HCT116 (cell line): ENCODE measurements at regions not wholly inside any gene's neighbourhood (a gene's known extent, or its start where the extent isn't known, plus 50 kb on each side); places are given as distances from the start of the nearest gene placed in this dataset.

Experiments
- ATAC-seq: fragments of 200-7000 bp; cut with Tn5 transposase; 2 replicates; pipeline ENCODE4 v1.9.1; 2020; ENCODE audit warnings: mild to moderate bottlenecking, moderate library complexity
- BruUV-seq: library from RNA; stranded (reverse); fragments of 400-500 nt; replicated peaks from 2 replicates; lab custom pipeline; 2021; lab: Mats Ljungman, UMichigan
- CTCF ChIA-PET: fragments of 300-600 bp; sonication (Branson Sonifier 250); formaldehyde crosslinking; loops from one replicate; lab custom pipeline; 2021; ENCODE audit warnings: antibody characterized with exemption; lab: Charles Lee
- POLR2A ChIA-PET: fragments of 300-600, 350-600 bp; sonication (Branson Sonifier 250); formaldehyde crosslinking; loops from one replicate; lab custom pipeline; 2021; ENCODE audit warnings: antibody characterized with exemption; lab: Charles Lee
- RAD21 ChIA-PET, 2 experiments: fragments of 300-600 bp; sonication (Branson Sonifier 250); formaldehyde crosslinking; loops; one replicate each; lab custom pipeline; 2023; ENCODE audit warnings: low total read pairs in 2 of 2; ENCODE audit not compliant: uncharacterized antibody in 2 of 2, unreplicated experiment in 2 of 2, low non-redundant PET in 1 of 2; lab: Charles Lee
- DNase-seq: peaks from one replicate; pipeline ENCODE4 v3.0.0-alpha.2; 2010; ENCODE audit warnings: low read depth, low spot score
- H2AFZ ChIP-seq: fragments of 200-600 bp; shearing (Covaris generic), sonication (generic); 2 replicates; pipeline ENCODE4 v1.6.1; 2017; ENCODE audit warnings: low read depth, mixed run types, mixed read lengths, antibody characterized with exemption, low read length; ENCODE audit not compliant: poor library complexity, severe bottlenecking
- H3K27ac ChIP-seq: 2 replicates; pipeline ENCODE4 v1.5.1; 2012; ENCODE audit warnings: low read depth, low read length
- H3K27me3 ChIP-seq: fragments of 200-600 bp; sonication (generic); 2 replicates; pipeline ENCODE4 v1.6.1; 2016; ENCODE audit warnings: mixed run types, low read length, mixed read lengths; ENCODE audit not compliant: insufficient read depth
- H3K36me3 ChIP-seq, 2 experiments: fragments of 200-500 bp in 1 of 2; fragments of 200-600 bp in 1 of 2; sonication (Bioruptor generic) in 1 of 2; sonication (generic) in 1 of 2; 2 replicates each; pipeline versions ENCODE4 v1.5.1 to v1.6.1; 2014 to 2016; ENCODE audit warnings: low read length in 2 of 2, inconsistent platforms in 1 of 2, mixed read lengths in 1 of 2, mixed run types in 1 of 2; ENCODE audit not compliant: insufficient read depth in 2 of 2, control insufficient read depth in 1 of 2
- H3K4me1 ChIP-seq, 2 experiments: fragments of 200-600 bp in 1 of 2; sonication (generic) in 1 of 2; 2 replicates each; pipeline versions ENCODE4 v1.5.1 to v1.6.1; 2012 to 2017; ENCODE audit warnings: low read length in 2 of 2, inconsistent platforms in 1 of 2, mild to moderate bottlenecking in 1 of 2, mixed read lengths in 1 of 2, mixed run types in 1 of 2, moderate library complexity in 1 of 2; ENCODE audit not compliant: insufficient read depth in 2 of 2, control insufficient read depth in 1 of 2
- H3K4me2 ChIP-seq: fragments of 200-600 bp; sonication (generic); 2 replicates; pipeline ENCODE4 v1.6.1; 2017; ENCODE audit warnings: mixed run types, low read length, mixed read lengths
- H3K4me3 ChIP-seq, 2 experiments: fragments of 200-600 bp in 1 of 2; sonication (generic) in 1 of 2; replicated peaks in 1 of 2; 2 replicates each; pipeline ENCODE4 v1.5.1; 2011 to 2016; ENCODE audit warnings: low read length in 2 of 2, control low read depth in 1 of 2, low read depth in 1 of 2, mild to moderate bottlenecking in 1 of 2, mixed read lengths in 1 of 2, mixed run types in 1 of 2
- H3K79me2 ChIP-seq: fragments of 200-600 bp; sonication (generic); 2 replicates; pipeline ENCODE4 v1.6.1; 2017; ENCODE audit warnings: mild to moderate bottlenecking, mixed run types, low read length, moderate library complexity, mixed read lengths; ENCODE audit not compliant: insufficient read depth
- H3K9ac ChIP-seq: fragments of 200-600 bp; sonication (generic); 2 replicates; pipeline ENCODE4 v1.6.1; 2016; ENCODE audit warnings: low read length, mixed read lengths
- H3K9me2 ChIP-seq: fragments of 200-600 bp; sonication (generic), shearing (Covaris generic); 2 replicates; pipeline ENCODE4 v1.6.1; 2017; ENCODE audit warnings: mixed run types, mild to moderate bottlenecking, moderate library complexity; ENCODE audit not compliant: insufficient read depth
- H3K9me3 ChIP-seq, 2 experiments: fragments of 200-500 bp in 1 of 2; fragments of 200-600 bp in 1 of 2; sonication (Bioruptor generic) in 1 of 2; sonication (generic) in 1 of 2; 2 replicates each; pipeline ENCODE4 v1.6.1; 2014 to 2017; ENCODE audit warnings: low read length in 2 of 2, mixed read lengths in 2 of 2, inconsistent platforms in 1 of 2, low read depth in 1 of 2, mild to moderate bottlenecking in 1 of 2, mixed run types in 1 of 2, moderate library complexity in 1 of 2; ENCODE audit not compliant: control insufficient read depth in 1 of 2, insufficient read depth in 1 of 2
- H4K20me1 ChIP-seq: fragments of 200-600 bp; sonication (generic), shearing (Covaris generic); 2 replicates; pipeline ENCODE4 v1.6.1; 2017; ENCODE audit warnings: mixed run types, mild to moderate bottlenecking, moderate library complexity; ENCODE audit not compliant: insufficient read depth
- CBX3 ChIP-seq: IDR thresholded peaks from 2 replicates; pipeline ENCODE4 v1.6.1; 2012; ENCODE audit warnings: low read depth
- CEBPB ChIP-seq: IDR thresholded peaks from 2 replicates; pipeline ENCODE4 v1.6.1; 2012; ENCODE audit warnings: low read depth
- CTCF ChIP-seq, 3 experiments: fragments of 200-600 bp in 1 of 3; sonication (generic) in 1 of 3; IDR thresholded peaks in 2 of 3; conservative IDR thresholded peaks in 1 of 3; 2 replicates each; pipeline ENCODE4 v1.5.1; 2012 to 2017; ENCODE audit warnings: low read depth in 2 of 3, low read length in 2 of 3, antibody characterized with exemption in 1 of 3, borderline replicate concordance in 1 of 3, control low read depth in 1 of 3, mild to moderate bottlenecking in 1 of 3, mixed read lengths in 1 of 3, mixed run types in 1 of 3, moderate library complexity in 1 of 3; ENCODE audit not compliant: insufficient read depth in 1 of 3
- EGR1 ChIP-seq: IDR thresholded peaks from 2 replicates; pipeline ENCODE4 v1.6.1; 2012; ENCODE audit warnings: low read depth
- ELF1 ChIP-seq: IDR thresholded peaks from 2 replicates; pipeline ENCODE4 v1.6.1; 2012; ENCODE audit warnings: low read depth, borderline replicate concordance
- EZH2 ChIP-seq: fragments of 200-600 bp; sonication (generic); IDR thresholded peaks from 2 replicates; pipeline ENCODE4 v1.6.1; 2017; ENCODE audit warnings: antibody characterized with exemption, mixed run types
- EZH2phosphoT487 ChIP-seq: fragments of 200-600 bp; IDR thresholded peaks from 2 replicates; pipeline ENCODE4 v1.6.1; 2018; ENCODE audit warnings: antibody characterized with exemption, borderline replicate concordance
- JUND ChIP-seq: IDR thresholded peaks from 2 replicates; pipeline ENCODE4 v1.6.1; 2012
- POLR2A ChIP-seq: IDR thresholded peaks from 2 replicates; pipeline ENCODE4 v1.7.0; 2011; ENCODE audit warnings: borderline replicate concordance; ENCODE audit not compliant: insufficient read depth, insufficient read length; ENCODE audit errors: extremely low read depth
- POLR2AphosphoS5 ChIP-seq: IDR thresholded peaks from 2 replicates; pipeline ENCODE4 v1.6.1; 2011; ENCODE audit warnings: mild to moderate bottlenecking, low read depth, low read length, moderate library complexity
- RAD21 ChIP-seq: IDR thresholded peaks from 2 replicates; pipeline ENCODE4 v1.6.1; 2012; ENCODE audit warnings: low read depth, mild to moderate bottlenecking
- REST ChIP-seq: IDR thresholded peaks from 2 replicates; pipeline ENCODE4 v1.6.1; 2012; ENCODE audit warnings: low read depth
- SIN3A ChIP-seq: IDR thresholded peaks from 2 replicates; pipeline ENCODE4 v1.6.1; 2012; ENCODE audit warnings: low read depth
- SP1 ChIP-seq: IDR thresholded peaks from 2 replicates; pipeline ENCODE4 v1.6.1; 2012; ENCODE audit warnings: low read depth
- SRF ChIP-seq: IDR thresholded peaks from 2 replicates; pipeline ENCODE4 v1.6.1; 2012; ENCODE audit warnings: low read depth
- TCF7L2 ChIP-seq: IDR thresholded peaks from 2 replicates; pipeline ENCODE4 v1.7.0; 2011; ENCODE audit warnings: borderline replicate concordance, inconsistent platforms; ENCODE audit not compliant: insufficient read depth, insufficient read length; ENCODE audit errors: extremely low read depth
- YY1 ChIP-seq: IDR thresholded peaks from 2 replicates; pipeline ENCODE4 v1.6.1; 2011; ENCODE audit warnings: low read length, low read depth, moderate library complexity, mild to moderate bottlenecking; ENCODE audit not compliant: insufficient replicate concordance; ENCODE audit errors: extremely low read depth
- ZBTB33 ChIP-seq: IDR thresholded peaks from 2 replicates; pipeline ENCODE4 v1.6.1; 2011; ENCODE audit warnings: mild to moderate bottlenecking, low read length, moderate library complexity; ENCODE audit not compliant: insufficient replicate concordance; ENCODE audit errors: extremely low read depth
- ZFX ChIP-seq: fragments of 450-650 bp; IDR thresholded peaks from 2 replicates; pipeline ENCODE4 v1.6.1; 2017
- ZNF274 ChIP-seq: fragments of 200-500 bp; sonication (Bioruptor generic); IDR thresholded peaks from 2 replicates; pipeline ENCODE4 v1.6.1; 2014; ENCODE audit warnings: mild to moderate bottlenecking, low read depth, low read length, inconsistent platforms
- intact Hi-C: fragments of 100-400 bp; cut with micrococcal nuclease; formaldehyde crosslinking; loops from 2 replicates; pipeline ENCODE4 v1.10.0; 2022

- Histone ChIP-seq H3K27ac (no peak overlapping the region), H3K36me3 (no peaks in the 10 kb centered on the region), H3K4me1 (peaks cover 8 to 41% of the 10 kb centered on the region in 2 experiments; a peak in 3 of 4 replicates), H3K9me2 (no peaks in the 10 kb centered on the region), H3K9ac (no peak overlapping the region), H3K9me3 (no peaks in the 10 kb centered on the region), H4K20me1 (no peaks in the 10 kb centered on the region), H3K4me2 (peak overlapping the region; percentile 62), H2AFZ (no peak overlapping the region), H3K4me3 (no peak overlapping the region), H3K27me3 (no peaks in the 10 kb centered on the region), H3K79me2 (no peaks in the 10 kb centered on the region)
- TF ChIP-seq ZFX (no peak), CTCF (IDR thresholded peaks at IDR 0.05 in 2 of 3, conservative IDR thresholded peaks at IDR 0.05 in 1 of 3; ENCODE audit: borderline replicate concordance in 1 of 3, insufficient read depth in 1 of 3, low read depth in 2 of 3, low read length in 2 of 3) (no peak), JUND (no peak), POLR2A (no peak), SIN3A (no peak), TCF7L2 (no peak), YY1 (no peak), CBX3 (no peak), RAD21 (no peak), EZH2phosphoT487 (no peak), SP1 (no peak), ZNF274 (no peak), ELF1 (no peak), SRF (no peak), EZH2 (no peak), EGR1 (no peak), REST (no peak), CEBPB (no peak), ZBTB33 (no peak), POLR2AphosphoS5 (no peak)
- ChIA-PET POLR2A (no interaction called here), RAD21 (no interaction called here), CTCF (no interaction called here)
- ATAC-seq (no peak), DNase-seq (no peak)
- no TSS peak for BruUV-seq
- intact Hi-C loops, result no loop called here
These were observed 116.1 kb upstream of the BACH2 start for GRCh38 chr6:90412538-90413369.
